ENCODE measurements at regions not wholly inside any gene's neighbourhood (a gene's known extent, or its start where the extent isn't known, plus 50 kb on each side); places are given as distances from the start of the nearest gene placed in this dataset.

- TF ChIP-seq TAF1 (IDR thresholded peaks at IDR 0.05; ENCODE audit: borderline replicate concordance, low read depth, low read length) (no peak), POLR2A (IDR thresholded peaks at IDR 0.05; ENCODE audit: low read depth, low read length) (no peak)
Observed at GRCh38 chr4:179977378-179977777, 2265.8 kb upstream of the TENM3 start.
